B cell (primary cell): ENCODE measurements at regions not wholly inside any gene's neighbourhood (a gene's known extent, or its start where the extent isn't known, plus 50 kb on each side); places are given as distances from the start of the nearest gene placed in this dataset.

Source experiments
- ATAC-seq: fragments of 200-7000 bp; cut with Tn5 transposase; one replicate; pipeline ENCODE4 v1.10.0; 2021; ENCODE audit warnings: low read depth, mild to moderate bottlenecking, moderate number of reproducible peaks, moderate library complexity
- CTCF ChIA-PET: fragments of 350-600 bp; sonication (Branson Sonifier 250); formaldehyde crosslinking; loops from one replicate; lab custom pipeline; 2021; ENCODE audit warnings: antibody characterized with exemption, inconsistent platforms; lab: Charles Lee
- POLR2A ChIA-PET: fragments of 350-600 bp; sonication (Branson Sonifier 250); formaldehyde crosslinking; loops from one replicate; lab custom pipeline; 2021; ENCODE audit warnings: antibody characterized with exemption; lab: Charles Lee
- DNase-seq: peaks from one replicate; pipeline ENCODE4 v3.0.0; 2013
- H2AFZ ChIP-seq: 2 replicates; pipeline ENCODE4 v1.6.1; 2012; ENCODE audit warnings: mild to moderate bottlenecking, low read depth, low read length; ENCODE audit not compliant: insufficient read depth, poor library complexity, severe bottlenecking
- H3K27ac ChIP-seq, 2 donors: 1 replicate in 1 of 2; 2 replicates in 1 of 2; pipeline ENCODE4 v1.5.1; 2012 to 2013; ENCODE audit warnings: low read length in 2 of 2, mild to moderate bottlenecking in 2 of 2, moderate library complexity in 1 of 2
- H3K27me3 ChIP-seq, 4 experiments: fragments of 200-600 bp in 1 of 4; sonication (generic) in 1 of 4; replicated peaks in 1 of 4; 1 replicate in 2 of 4; 2 replicates in 2 of 4; pipeline versions ENCODE4 v1.6.1 to v1.7.0; 2013 to 2016; ENCODE audit warnings: low read length in 3 of 4, mild to moderate bottlenecking in 2 of 4, mixed read lengths in 1 of 4, moderate library complexity in 1 of 4; ENCODE audit not compliant: insufficient read depth in 4 of 4, control insufficient read depth in 3 of 4; ENCODE audit errors: control extremely low read depth in 1 of 4
- H3K36me3 ChIP-seq, 2 experiments: replicated peaks in 1 of 2; 1 replicate in 1 of 2; 2 replicates in 1 of 2; pipeline versions ENCODE4 v1.6.1 to v1.7.1; 2013; ENCODE audit warnings: low read length in 1 of 2; ENCODE audit not compliant: insufficient read depth in 2 of 2, control insufficient read depth in 1 of 2; ENCODE audit errors: control extremely low read depth in 1 of 2, extremely low read depth in 1 of 2
- H3K4me1 ChIP-seq, 2 donors: fragments of 200-600 bp in 1 of 2; sonication (generic) in 1 of 2; 1 replicate in 1 of 2; 2 replicates in 1 of 2; pipeline versions ENCODE4 v1.5.1 to v1.6.1; 2013 to 2017; ENCODE audit warnings: low read length in 2 of 2; ENCODE audit not compliant: control insufficient read depth in 2 of 2, insufficient read depth in 2 of 2
- H3K4me2 ChIP-seq: replicated peaks from 2 replicates; pipeline ENCODE3; 2012; ENCODE audit warnings: mild to moderate bottlenecking, low read depth, low read length; ENCODE audit not compliant: poor library complexity, severe bottlenecking
- H3K4me3 ChIP-seq, 5 experiments: fragments of 200-600 bp in 1 of 5; sonication (generic) in 1 of 5; 1 replicate in 3 of 5; 2 replicates in 2 of 5; pipeline versions ENCODE4 v1.5.1 to v1.7.0; 2011 to 2016; ENCODE audit warnings: low read length in 4 of 5, mild to moderate bottlenecking in 4 of 5, low read depth in 2 of 5, control low read depth in 1 of 5, moderate library complexity in 1 of 5; ENCODE audit not compliant: insufficient read depth in 1 of 5; ENCODE audit errors: control extremely low read depth in 1 of 5, extremely low read depth in 1 of 5
- H3K79me2 ChIP-seq: fragments of 200-600 bp; sonication (generic); one replicate; pipeline ENCODE4 v1.6.0; 2016; ENCODE audit warnings: low read length; ENCODE audit not compliant: control insufficient read depth, insufficient read depth
- H3K9ac ChIP-seq: fragments of 200-600 bp; sonication (generic); 2 replicates; pipeline ENCODE4 v1.6.1; 2017; ENCODE audit warnings: mild to moderate bottlenecking, low read length, moderate library complexity
- H3K9me3 ChIP-seq, 3 donors: one replicate each; pipeline versions ENCODE4 v1.6.1 to v1.7.1; 2013; ENCODE audit warnings: low read length in 2 of 3; ENCODE audit not compliant: control insufficient read depth in 2 of 3, insufficient read depth in 1 of 3; ENCODE audit errors: control extremely low read depth in 1 of 3
- H4K20me1 ChIP-seq: 2 replicates; pipeline ENCODE4 v1.6.0; 2012; ENCODE audit warnings: mild to moderate bottlenecking, low read length; ENCODE audit not compliant: insufficient read depth, control insufficient read depth, poor library complexity, severe bottlenecking
- H3K27ac Mint-ChIP-seq: one replicate; pipeline ENCODE4 v1.8.0; 2021; ENCODE audit warnings: mixed read lengths
- H3K27me3 Mint-ChIP-seq: one replicate; pipeline ENCODE4 v1.8.0; 2021; ENCODE audit warnings: mixed read lengths
- H3K4me1 Mint-ChIP-seq: one replicate; pipeline ENCODE4 v1.8.0; 2021; ENCODE audit warnings: mixed read lengths
- H3K4me3 Mint-ChIP-seq: one replicate; pipeline ENCODE4 v1.8.0; 2021; ENCODE audit warnings: mixed read lengths
- H3K9me3 Mint-ChIP-seq: one replicate; pipeline ENCODE4 v1.8.0; 2022; ENCODE audit warnings: mixed read lengths; ENCODE audit not compliant: insufficient read depth
- EZH2 ChIP-seq: IDR thresholded peaks from 2 replicates; pipeline ENCODE4 v1.6.1; 2012; ENCODE audit warnings: borderline replicate concordance, low read depth, mild to moderate bottlenecking, moderate library complexity, low read length; ENCODE audit not compliant: insufficient read depth, poor library complexity, severe bottlenecking
- WGBS: methylation state at CpG from one replicate; pipeline ENCODE4 v1.1.5; 2013; ENCODE audit warnings: missing lambda C conversion rate; ENCODE audit not compliant: insufficient coverage; 5-methylcytosine and 5-hydroxymethylcytosine counted together
- intact Hi-C: fragments of 100-400 bp; cut with micrococcal nuclease; formaldehyde crosslinking; loops from one replicate; pipeline ENCODE4 v1.10.0; 2022
- TF ChIP-seq, protein P1 (sequence below): fragments of 200-600 bp; IDR thresholded peaks from one replicate; pipeline ENCODE4 v1.8.0; 2022; ENCODE audit warnings: antibody characterized with exemption, mild to moderate bottlenecking

DNA sequence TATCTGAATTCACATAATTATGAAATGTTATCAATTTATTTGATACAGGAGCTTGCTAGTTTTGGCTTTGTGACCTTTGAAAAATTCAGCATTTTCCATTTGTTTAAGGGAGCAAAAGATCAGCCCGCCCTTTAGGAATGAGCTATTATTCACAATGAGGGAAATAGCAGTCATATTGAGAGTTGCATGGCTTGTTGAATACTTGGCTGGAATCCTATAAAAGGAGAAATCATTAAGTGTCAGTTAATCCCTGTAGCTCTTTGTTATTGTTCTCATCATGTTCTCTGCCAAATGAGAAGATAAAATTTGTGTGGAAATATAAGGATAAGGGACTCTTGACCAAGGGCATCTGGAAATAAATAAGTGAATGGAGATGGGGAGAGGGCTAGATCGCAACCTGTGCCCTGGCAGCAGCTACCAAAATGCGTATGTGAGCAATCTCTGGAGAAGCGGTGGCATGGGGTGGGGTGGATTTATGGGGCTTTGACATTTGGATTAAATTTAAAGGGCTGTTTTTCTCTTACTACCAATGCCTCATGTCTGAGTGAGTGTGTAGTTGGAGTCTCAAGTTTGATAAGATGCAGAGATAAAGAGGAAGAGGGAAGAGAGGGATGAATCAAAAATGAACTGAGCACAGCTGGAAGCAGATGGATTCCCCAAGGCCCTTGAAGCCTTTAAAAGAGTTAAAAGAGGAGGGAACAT lies 237.6 kb downstream of the NNT start:
- intact Hi-C loops: no loop called here
- no peak overlapping the region for H3K4me2 ChIP-seq
- no peak overlapping the region for H3K9ac ChIP-seq
- no peak overlapping the region for H3K27ac ChIP-seq
- no peak overlapping the region for H2AFZ ChIP-seq
- ChIA-PET POLR2A (no interaction called here), CTCF (no interaction called here)
- H3K4me1 ChIP-seq: no peaks in the 10 kb centered on the region
- H3K36me3 ChIP-seq: no peaks in the 10 kb centered on the region
- no peak overlapping the region for H3K4me3 ChIP-seq
- H3K9me3 ChIP-seq: no peaks in the 10 kb centered on the region
- DNase-seq (no peak), ATAC-seq (no peak)
- no peaks in the 10 kb centered on the region for H3K27me3 ChIP-seq
- 94% methylated on average over 4 of the region's 4 CpGs for WGBS
- Mint-ChIP-seq H3K27ac (no peak overlapping the region), H3K4me3 (no peak overlapping the region), H3K9me3 (peaks cover 2% of the 10 kb centered on the region), H3K27me3 (no peaks in the 10 kb centered on the region), H3K4me1 (no peaks in the 10 kb centered on the region)
- TF ChIP-seq EZH2: no peak
- TF ChIP-seq, protein P1, sequence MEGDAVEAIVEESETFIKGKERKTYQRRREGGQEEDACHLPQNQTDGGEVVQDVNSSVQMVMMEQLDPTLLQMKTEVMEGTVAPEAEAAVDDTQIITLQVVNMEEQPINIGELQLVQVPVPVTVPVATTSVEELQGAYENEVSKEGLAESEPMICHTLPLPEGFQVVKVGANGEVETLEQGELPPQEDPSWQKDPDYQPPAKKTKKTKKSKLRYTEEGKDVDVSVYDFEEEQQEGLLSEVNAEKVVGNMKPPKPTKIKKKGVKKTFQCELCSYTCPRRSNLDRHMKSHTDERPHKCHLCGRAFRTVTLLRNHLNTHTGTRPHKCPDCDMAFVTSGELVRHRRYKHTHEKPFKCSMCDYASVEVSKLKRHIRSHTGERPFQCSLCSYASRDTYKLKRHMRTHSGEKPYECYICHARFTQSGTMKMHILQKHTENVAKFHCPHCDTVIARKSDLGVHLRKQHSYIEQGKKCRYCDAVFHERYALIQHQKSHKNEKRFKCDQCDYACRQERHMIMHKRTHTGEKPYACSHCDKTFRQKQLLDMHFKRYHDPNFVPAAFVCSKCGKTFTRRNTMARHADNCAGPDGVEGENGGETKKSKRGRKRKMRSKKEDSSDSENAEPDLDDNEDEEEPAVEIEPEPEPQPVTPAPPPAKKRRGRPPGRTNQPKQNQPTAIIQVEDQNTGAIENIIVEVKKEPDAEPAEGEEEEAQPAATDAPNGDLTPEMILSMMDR: no peak
- H4K20me1 ChIP-seq: no peaks in the 10 kb centered on the region
- no peaks in the 10 kb centered on the region for H3K79me2 ChIP-seq

DNA sequence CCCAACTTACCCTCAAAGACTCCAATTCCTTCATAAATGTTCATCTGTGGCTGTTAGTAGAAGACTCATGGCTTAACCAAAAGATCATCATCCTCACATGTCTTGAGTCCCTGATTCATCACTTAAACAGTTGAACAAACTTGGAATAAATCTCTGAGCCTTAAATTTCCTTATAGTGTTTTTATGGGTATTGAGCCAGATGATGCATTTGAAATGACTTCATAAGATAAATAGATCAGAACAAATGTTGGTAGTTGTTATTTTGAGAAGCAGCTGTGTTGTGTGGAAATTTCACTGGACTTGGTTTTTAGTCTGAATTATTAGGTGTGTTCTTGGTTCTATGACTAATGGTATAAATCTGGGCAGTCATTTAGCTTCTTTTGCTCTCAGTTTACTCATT lies 236.2 kb downstream of the NNT start:
- TF ChIP-seq, protein P1: no peak
- TF ChIP-seq EZH2: no peak
- Histone ChIP-seq H3K36me3 (no peaks in the 10 kb centered on the region), H3K27ac (no peak overlapping the region), H3K9ac (no peak overlapping the region), H3K27me3 (no peaks in the 10 kb centered on the region), H4K20me1 (no peaks in the 10 kb centered on the region), H2AFZ (no peak overlapping the region), H3K79me2 (no peaks in the 10 kb centered on the region), H3K9me3 (no peaks in the 10 kb centered on the region), H3K4me1 (no peaks in the 10 kb centered on the region), H3K4me3 (no peak overlapping the region), H3K4me2 (no peak overlapping the region)
- Mint-ChIP-seq H3K4me1 (no peaks in the 10 kb centered on the region), H3K27me3 (no peaks in the 10 kb centered on the region), H3K27ac (no peak overlapping the region), H3K4me3 (no peak overlapping the region), H3K9me3 (peaks cover 2% of the 10 kb centered on the region)
- ChIA-PET POLR2A (no interaction called here), CTCF (no interaction called here)
- ATAC-seq (no peak), DNase-seq (no peak)
- intact Hi-C loops: no loop called here
